ENCODE measurements at regions not wholly inside any gene's neighbourhood (a gene's known extent, or its start where the extent isn't known, plus 50 kb on each side); places are given as distances from the start of the nearest gene placed in this dataset.

- Histone ChIP-seq H3K27me3 (ENCODE audit: control insufficient read depth, insufficient read depth, low read length) (no peaks in the 10 kb centered on the region), H3K4me2 (ENCODE audit: low read length) (no peak overlapping the region), H3K79me2 (no peaks in the 10 kb centered on the region), H2AFZ (no peak overlapping the region), H3K36me3 (ENCODE audit: control insufficient read depth, insufficient read depth, low read length) (no peaks in the 10 kb centered on the region), H3K4me3 (ENCODE audit: low read depth, low read length) (no peak overlapping the region), H3K9me3 (ENCODE audit: control insufficient read depth, low read length) (no peaks in the 10 kb centered on the region), H3K9ac (no peak overlapping the region), H3K27ac (no peak overlapping the region), H3K4me1 (no peaks in the 10 kb centered on the region)
- TF ChIP-seq CTCF (IDR thresholded peaks at IDR 0.05) = no peak
Observed at GRCh38 chr14:85380881-85381280, 149.1 kb upstream of the FLRT2 start.

GRCh38 chr14:85382341-85382740 lies 147.6 kb upstream of the FLRT2 start:
- H3K79me2 ChIP-seq = no peaks in the 10 kb centered on the region
- no peak overlapping the region for H3K27ac ChIP-seq
- no peak overlapping the region for H3K4me2 ChIP-seq (ENCODE audit: low read length)
- H3K9ac ChIP-seq = no peak overlapping the region
- no peaks in the 10 kb centered on the region for H3K9me3 ChIP-seq (ENCODE audit: control insufficient read depth, low read length)
- H3K27me3 ChIP-seq (ENCODE audit: control insufficient read depth, insufficient read depth, low read length) = no peaks in the 10 kb centered on the region
- no peak for TF ChIP-seq CTCF (IDR thresholded peaks at IDR 0.05)
- no peak overlapping the region for H3K4me3 ChIP-seq (ENCODE audit: low read depth, low read length)
- no peak overlapping the region for H2AFZ ChIP-seq
- H3K4me1 ChIP-seq = no peaks in the 10 kb centered on the region
- no peaks in the 10 kb centered on the region for H3K36me3 ChIP-seq (ENCODE audit: control insufficient read depth, insufficient read depth, low read length)

GRCh38 chr14:85387181-85387580 lies 142.8 kb upstream of the FLRT2 start:
- no peak overlapping the region for H3K9ac ChIP-seq
- no peaks in the 10 kb centered on the region for H3K79me2 ChIP-seq
- H3K9me3 ChIP-seq (ENCODE audit: control insufficient read depth, low read length) = no peaks in the 10 kb centered on the region
- no peak for TF ChIP-seq CTCF (IDR thresholded peaks at IDR 0.05)
- no peak overlapping the region for H3K4me2 ChIP-seq (ENCODE audit: low read length)
- H3K36me3 ChIP-seq (ENCODE audit: control insufficient read depth, insufficient read depth, low read length) = no peaks in the 10 kb centered on the region
- H3K27me3 ChIP-seq (ENCODE audit: control insufficient read depth, insufficient read depth, low read length) = no peaks in the 10 kb centered on the region
- no peak overlapping the region for H3K4me3 ChIP-seq (ENCODE audit: low read depth, low read length)
- H2AFZ ChIP-seq = no peak overlapping the region
- no peaks in the 10 kb centered on the region for H3K4me1 ChIP-seq
- H3K27ac ChIP-seq = no peak overlapping the region

GRCh38 chr14:85390236-85390635 lies 139.7 kb upstream of the FLRT2 start:
- no peak for TF ChIP-seq CTCF (IDR thresholded peaks at IDR 0.05)
- Histone ChIP-seq H3K9ac (no peak overlapping the region), H2AFZ (no peak overlapping the region)

GRCh38 chr14:85391455-85391854 lies 138.5 kb upstream of the FLRT2 start:
- Histone ChIP-seq H2AFZ (no peak overlapping the region), H3K27ac (no peak overlapping the region), H3K9me3 (ENCODE audit: control insufficient read depth, low read length) (no peaks in the 10 kb centered on the region), H3K9ac (no peak overlapping the region), H3K36me3 (ENCODE audit: control insufficient read depth, insufficient read depth, low read length) (no peaks in the 10 kb centered on the region), H3K27me3 (ENCODE audit: control insufficient read depth, insufficient read depth, low read length) (no peaks in the 10 kb centered on the region), H3K4me3 (ENCODE audit: low read depth, low read length) (no peak overlapping the region), H3K79me2 (no peaks in the 10 kb centered on the region), H3K4me2 (ENCODE audit: low read length) (no peak overlapping the region), H3K4me1 (no peaks in the 10 kb centered on the region)
- no peak for TF ChIP-seq CTCF (IDR thresholded peaks at IDR 0.05)

More at GRCh38 chr14:85390236-85390635, 139.7 kb upstream of the FLRT2 start:
- Histone ChIP-seq H3K27ac (no peak overlapping the region), H3K79me2 (no peaks in the 10 kb centered on the region), H3K27me3 (ENCODE audit: control insufficient read depth, insufficient read depth, low read length) (no peaks in the 10 kb centered on the region), H3K9me3 (ENCODE audit: control insufficient read depth, low read length) (no peaks in the 10 kb centered on the region), H3K4me2 (ENCODE audit: low read length) (no peak overlapping the region), H3K4me3 (ENCODE audit: low read depth, low read length) (no peak overlapping the region), H3K4me1 (no peaks in the 10 kb centered on the region), H3K36me3 (ENCODE audit: control insufficient read depth, insufficient read depth, low read length) (no peaks in the 10 kb centered on the region)
